Psoas muscle (tissue), 7 donors: ENCODE measurements at regions not wholly inside any gene's neighbourhood (a gene's known extent, or its start where the extent isn't known, plus 50 kb on each side); places are given as distances from the start of the nearest gene placed in this dataset.

Experiments used
- ATAC-seq, 4 donors: fragments of 200-7000 bp; cut with Tn5 transposase; one replicate each; pipeline ENCODE4 v1.9.1; 2020; ENCODE audit warnings: moderate library complexity in 3 of 4, mild to moderate bottlenecking in 2 of 4
- DNase-seq, 2 donors: peaks; one replicate each; pipeline ENCODE4 v3.0.0-alpha.2; 2020
- H3K27ac ChIP-seq: fragments of 200-600 bp; one replicate; pipeline ENCODE4 v1.8.0; 2022
- H3K27me3 ChIP-seq, 3 donors: fragments of 200-600 bp in 1 of 3; one replicate each; pipeline versions ENCODE4 v1.6.1 to v1.8.0; 2013 to 2022; ENCODE audit warnings: low read length in 2 of 3, mild to moderate bottlenecking in 2 of 3, moderate library complexity in 1 of 3; ENCODE audit not compliant: insufficient read depth in 3 of 3
- H3K36me3 ChIP-seq, 2 donors: fragments of 200-600 bp in 1 of 2; one replicate each; pipeline versions ENCODE4 v1.6.1 to v1.8.0; 2013 to 2022; ENCODE audit warnings: low read depth in 1 of 2, mild to moderate bottlenecking in 1 of 2, moderate library complexity in 1 of 2; ENCODE audit not compliant: insufficient read depth in 1 of 2
- H3K4me1 ChIP-seq: fragments of 200-600 bp; one replicate; pipeline ENCODE4 v1.8.0; 2022
- H3K4me3 ChIP-seq: fragments of 200-600 bp; one replicate; pipeline ENCODE4 v1.8.0; 2022; ENCODE audit warnings: mild to moderate bottlenecking
- H3K9me3 ChIP-seq: fragments of 200-600 bp; one replicate; pipeline ENCODE4 v1.8.0; 2022
- WGBS, 3 donors: extraction: QIAGEN DNeasy Blood & Tissue Kit; methylation state at CpG; one replicate each; pipeline versions ENCODE4 v1.1.6 to v1.1.7; 2013; 5-methylcytosine and 5-hydroxymethylcytosine counted together
- intact Hi-C, 2 donors: fragments of 100-400 bp; cut with DNase I; formaldehyde crosslinking; loops; one replicate each; pipeline versions ENCODE4 v1.11.0 to v1.14.2; 2022
- TF ChIP-seq, protein P1 (sequence below): fragments of 200-600 bp; IDR thresholded peaks from one replicate; pipeline ENCODE4 v1.8.0; 2022; ENCODE audit warnings: antibody characterized with exemption
- donor health status: healthy with polysubstance abuse.
- donor health status: DM: no; HTN: no; CAD: no; lungs with moderate emphysema.
- donor health status: Bipolar disorder and iron deficiency.
- donor health status: healthy.
- donor health status: DM: yes; HTN: yes; CAD: no.
- donor health status: DM: no; HTN: no; CAD: no.
- donor health status: DM: yes; HTN: yes; CAD: no.

DNA sequence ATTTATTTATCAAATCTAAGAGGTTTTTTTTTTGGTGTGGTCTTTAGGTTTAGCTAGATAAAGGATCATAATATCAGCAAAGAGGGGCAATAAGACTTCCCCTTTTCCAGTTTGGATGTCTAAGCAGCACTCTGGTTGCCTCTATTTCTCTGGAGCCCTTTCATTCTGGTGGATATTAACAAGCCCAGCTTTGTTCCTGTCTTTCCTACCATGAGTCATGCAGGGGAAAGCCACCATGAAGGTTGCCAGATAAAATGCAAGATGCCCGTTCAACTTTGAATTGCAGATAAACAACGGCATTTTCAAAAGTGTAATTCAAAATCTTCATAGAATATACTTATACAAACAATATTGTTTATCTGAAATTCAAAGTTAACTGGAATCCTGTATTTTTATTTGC lies 143.6 kb downstream of the ADAMTS15 start:
- Histone ChIP-seq H3K4me3 (no peak overlapping the region), H3K27me3 (no peaks in the 10 kb centered on the region), H3K4me1 (no peaks in the 10 kb centered on the region), H3K9me3 (no peaks in the 10 kb centered on the region), H3K27ac (no peak overlapping the region), H3K36me3 (no peaks in the 10 kb centered on the region)
- no peak for ATAC-seq
- intact Hi-C loops, result no loop called here
- no peak for DNase-seq
- TF ChIP-seq, protein P1, sequence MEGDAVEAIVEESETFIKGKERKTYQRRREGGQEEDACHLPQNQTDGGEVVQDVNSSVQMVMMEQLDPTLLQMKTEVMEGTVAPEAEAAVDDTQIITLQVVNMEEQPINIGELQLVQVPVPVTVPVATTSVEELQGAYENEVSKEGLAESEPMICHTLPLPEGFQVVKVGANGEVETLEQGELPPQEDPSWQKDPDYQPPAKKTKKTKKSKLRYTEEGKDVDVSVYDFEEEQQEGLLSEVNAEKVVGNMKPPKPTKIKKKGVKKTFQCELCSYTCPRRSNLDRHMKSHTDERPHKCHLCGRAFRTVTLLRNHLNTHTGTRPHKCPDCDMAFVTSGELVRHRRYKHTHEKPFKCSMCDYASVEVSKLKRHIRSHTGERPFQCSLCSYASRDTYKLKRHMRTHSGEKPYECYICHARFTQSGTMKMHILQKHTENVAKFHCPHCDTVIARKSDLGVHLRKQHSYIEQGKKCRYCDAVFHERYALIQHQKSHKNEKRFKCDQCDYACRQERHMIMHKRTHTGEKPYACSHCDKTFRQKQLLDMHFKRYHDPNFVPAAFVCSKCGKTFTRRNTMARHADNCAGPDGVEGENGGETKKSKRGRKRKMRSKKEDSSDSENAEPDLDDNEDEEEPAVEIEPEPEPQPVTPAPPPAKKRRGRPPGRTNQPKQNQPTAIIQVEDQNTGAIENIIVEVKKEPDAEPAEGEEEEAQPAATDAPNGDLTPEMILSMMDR, result no peak
- WGBS, 3 donors, result 11 to 24% (median 22%) methylated on average over 2 of the region's 2 CpGs

DNA sequence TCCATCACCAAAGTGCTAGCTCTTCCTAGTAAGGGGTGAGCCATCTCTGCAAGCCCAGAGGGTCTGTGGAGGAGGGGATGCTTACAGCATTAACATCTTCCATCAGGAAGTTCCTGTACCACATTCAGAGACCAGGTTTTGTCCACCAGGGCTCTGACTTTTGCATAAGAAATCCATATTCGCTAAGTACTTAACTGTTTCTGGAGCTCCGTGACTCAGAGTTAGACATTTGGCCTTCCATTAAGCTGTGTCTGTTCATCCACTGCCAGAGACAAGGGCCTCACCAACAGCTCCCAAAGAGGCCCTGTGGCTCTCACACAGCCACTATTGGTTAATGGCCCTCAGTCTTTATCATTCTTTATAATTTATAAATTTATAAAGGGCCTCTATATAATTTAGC lies 144.6 kb downstream of the ADAMTS15 start:
- Histone ChIP-seq H3K27ac (no peak overlapping the region), H3K4me3 (no peak overlapping the region), H3K27me3 (no peaks in the 10 kb centered on the region), H3K4me1 (no peaks in the 10 kb centered on the region), H3K9me3 (no peaks in the 10 kb centered on the region), H3K36me3 (no peaks in the 10 kb centered on the region)
- no peak for DNase-seq
- ATAC-seq, result no peak
- WGBS, 3 donors, result 96 to 98% (median 96%) methylated on average over 2 of the region's 2 CpGs
- intact Hi-C loops, result no loop called here
- TF ChIP-seq, protein P1, result no peak

DNA sequence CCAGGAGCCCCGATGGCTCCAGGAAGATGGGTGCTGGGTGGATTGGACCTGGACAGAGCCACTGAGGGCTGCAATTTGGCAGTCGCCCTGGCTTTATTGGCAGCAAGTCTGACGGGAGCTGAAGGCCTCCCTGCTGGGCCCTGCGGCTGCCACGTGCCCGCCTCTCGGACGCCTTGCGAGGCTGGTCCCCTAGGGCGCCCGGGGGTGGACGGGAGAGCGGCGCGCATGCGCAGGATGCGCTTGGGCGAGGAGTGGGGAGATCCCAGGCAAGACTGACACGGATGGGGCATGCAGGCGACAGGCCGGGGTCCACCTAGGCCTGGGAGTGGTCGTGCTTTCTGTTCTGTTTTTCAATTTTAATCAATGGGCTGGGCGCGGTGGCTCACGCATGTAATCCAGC lies 150.0 kb downstream of the ADAMTS15 start:
- DNase-seq (no peak), ATAC-seq (no peak)
- TF ChIP-seq, protein P1, result no peak
- H3K27me3 ChIP-seq, result no peaks in the 10 kb centered on the region
- no peaks in the 10 kb centered on the region for H3K9me3 ChIP-seq
- no peak overlapping the region for H3K27ac ChIP-seq
- H3K4me3 ChIP-seq, result no peak overlapping the region
- H3K4me1 ChIP-seq, result no peaks in the 10 kb centered on the region
- intact Hi-C loops, result no loop called here
- WGBS, 3 donors, result 96 to 98% (median 96%) methylated on average over 25 of the region's 25 CpGs
- no peaks in the 10 kb centered on the region for H3K36me3 ChIP-seq

DNA sequence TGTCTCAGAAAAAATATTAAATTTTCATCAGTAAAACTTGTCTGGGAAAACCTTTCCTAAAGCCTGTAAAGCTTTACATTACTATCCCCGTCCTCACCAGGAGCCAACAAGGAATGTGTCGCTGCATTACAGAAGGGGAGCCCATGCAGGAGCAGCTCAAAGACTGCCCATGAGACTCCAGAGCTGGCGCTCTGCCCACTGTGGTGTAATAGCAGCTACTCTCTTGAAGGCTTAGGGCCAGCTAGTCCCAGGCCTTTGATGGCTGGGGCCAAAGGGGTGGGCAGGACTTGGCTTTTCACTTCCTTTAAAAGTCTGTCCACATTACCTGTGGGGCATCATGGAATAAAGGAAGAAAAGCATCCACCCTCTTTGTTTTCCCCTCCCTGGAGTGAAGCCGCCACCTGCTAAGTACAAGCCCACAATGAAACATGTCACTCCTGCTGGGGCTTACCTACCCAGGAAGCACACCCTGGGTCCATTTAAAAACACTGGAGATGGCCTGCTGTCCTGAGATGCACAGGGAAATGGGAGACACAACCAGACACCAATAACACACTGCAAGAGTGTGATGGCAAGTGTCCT lies 150.7 kb downstream of the ADAMTS15 start:
- H3K9me3 ChIP-seq, result no peaks in the 10 kb centered on the region
- no peaks in the 10 kb centered on the region for H3K4me1 ChIP-seq
- 84 to 93% (median 89%) methylated on average over 4 of the region's 4 CpGs for WGBS, 3 donors
- H3K27me3 ChIP-seq, result no peaks in the 10 kb centered on the region
- no peak overlapping the region for H3K27ac ChIP-seq
- H3K36me3 ChIP-seq, result no peaks in the 10 kb centered on the region
- intact Hi-C loops, result no loop called here
- TF ChIP-seq, protein P1, result no peak
- ATAC-seq (peak in 2 of 4 donors; percentile 35 to 47), DNase-seq (peak; percentile 74 to 88)
- no peak overlapping the region for H3K4me3 ChIP-seq

DNA sequence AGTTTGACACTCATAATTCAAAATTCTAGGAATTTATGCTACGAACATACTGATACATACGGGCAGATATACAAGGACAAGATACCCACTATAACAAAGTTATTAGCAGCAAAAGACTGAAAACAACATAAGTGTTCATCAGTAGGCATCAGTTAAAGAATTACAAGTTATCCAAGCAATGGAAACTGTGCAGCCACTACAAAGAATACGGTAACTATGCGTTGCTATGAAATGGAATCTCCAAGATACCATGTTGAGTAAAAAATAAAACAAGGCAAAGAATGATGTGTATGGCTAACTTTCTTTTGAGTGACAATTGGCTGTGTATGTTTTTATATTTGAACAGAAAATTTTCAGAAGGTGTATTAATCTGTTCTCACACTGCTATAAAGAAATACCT lies 151.7 kb downstream of the ADAMTS15 start:
- no peak for ATAC-seq
- Histone ChIP-seq H3K9me3 (no peaks in the 10 kb centered on the region), H3K4me3 (no peak overlapping the region), H3K27ac (no peak overlapping the region), H3K27me3 (no peaks in the 10 kb centered on the region), H3K4me1 (no peaks in the 10 kb centered on the region), H3K36me3 (no peaks in the 10 kb centered on the region)
- intact Hi-C loops, result loop anchor here in 1 of 2 donors (10.0 kb wide), 1 partner anchor 155 kb away; the partner anchor contains the start of gene ADAMTS15
- no peak for DNase-seq
- TF ChIP-seq, protein P1, result no peak
- 73 to 89% (median 73%) methylated on average over 4 of the region's 4 CpGs for WGBS, 3 donors
